Keratinocyte (primary cell): ENCODE measurements at regions not wholly inside any gene's neighbourhood (a gene's known extent, or its start where the extent isn't known, plus 50 kb on each side); places are given as distances from the start of the nearest gene placed in this dataset.

Experiments
- DNase-seq: peaks from one replicate; pipeline ENCODE4 v3.0.0-alpha.2; 2011; ENCODE audit warnings: low read depth, missing footprints, low spot score
- FAIRE-seq: peaks from 2 replicates; lab custom pipeline; 2011; peaks lifted over from hg19 to GRCh38; lab: Jason Lieb, UNC
- H2AFZ ChIP-seq: 2 replicates; pipeline ENCODE4 v1.6.0; 2012; ENCODE audit warnings: low read length, control low read depth, inconsistent platforms; ENCODE audit not compliant: control insufficient read depth
- H3K27ac ChIP-seq: 2 replicates; pipeline ENCODE4 v1.5.1; 2011; ENCODE audit warnings: low read length; ENCODE audit not compliant: control insufficient read depth, insufficient read depth
- H3K27me3 ChIP-seq: 3 replicates; pipeline ENCODE4 v1.6.0; 2011; ENCODE audit warnings: low read length; ENCODE audit not compliant: control insufficient read depth, insufficient read depth; ENCODE audit errors: extremely low read depth
- H3K36me3 ChIP-seq, 2 experiments: 2 replicates in 1 of 2; 3 replicates in 1 of 2; pipeline ENCODE4 v1.5.1; 2011; ENCODE audit warnings: low read length in 2 of 2, mild to moderate bottlenecking in 1 of 2; ENCODE audit not compliant: control insufficient read depth in 2 of 2, insufficient read depth in 2 of 2; ENCODE audit errors: extremely low read depth in 1 of 2
- H3K4me1 ChIP-seq: 3 replicates; pipeline ENCODE4 v1.5.1; 2011; ENCODE audit warnings: low read length; ENCODE audit not compliant: control insufficient read depth, insufficient read depth; ENCODE audit errors: extremely low read depth
- H3K4me2 ChIP-seq: 3 replicates; pipeline ENCODE4 v1.6.0; 2011; ENCODE audit warnings: low read depth, low read length; ENCODE audit not compliant: control insufficient read depth, insufficient read depth; ENCODE audit errors: extremely low read depth
- H3K4me3 ChIP-seq, 3 experiments: fragments of 200-600 bp in 1 of 3; sonication (generic) in 1 of 3; 2 replicates in 2 of 3; 3 replicates in 1 of 3; pipeline ENCODE4 v1.5.1; 2011 to 2016; ENCODE audit warnings: low read length in 3 of 3, mild to moderate bottlenecking in 3 of 3, control low read depth in 2 of 3, inconsistent platforms in 1 of 3, low read depth in 1 of 3, mixed read lengths in 1 of 3, mixed run types in 1 of 3, moderate library complexity in 1 of 3; ENCODE audit not compliant: control insufficient read depth in 2 of 3, insufficient read depth in 2 of 3; ENCODE audit errors: extremely low read depth in 1 of 3
- H3K79me2 ChIP-seq: 2 replicates; pipeline ENCODE4 v1.6.0; 2012; ENCODE audit warnings: low read length; ENCODE audit not compliant: control insufficient read depth, insufficient read depth
- H3K9ac ChIP-seq: 3 replicates; pipeline ENCODE4 v1.6.0; 2011; ENCODE audit warnings: low read length; ENCODE audit not compliant: control insufficient read depth, insufficient read depth; ENCODE audit errors: extremely low read depth
- H3K9me1 ChIP-seq: 3 replicates; pipeline ENCODE4 v1.6.0; 2011; ENCODE audit warnings: low read length; ENCODE audit not compliant: control insufficient read depth, insufficient read depth; ENCODE audit errors: extremely low read depth
- H3K9me3 ChIP-seq: 2 replicates; pipeline ENCODE4 v1.5.1; 2012; ENCODE audit warnings: low read depth, low read length; ENCODE audit not compliant: control insufficient read depth
- H4K20me1 ChIP-seq: 3 replicates; pipeline ENCODE4 v1.6.0; 2011; ENCODE audit warnings: low read length; ENCODE audit not compliant: control insufficient read depth, insufficient read depth; ENCODE audit errors: extremely low read depth
- CTCF ChIP-seq, 3 experiments: IDR thresholded peaks in 1 of 3; conservative IDR thresholded peaks in 1 of 3; optimal IDR thresholded peaks in 1 of 3; 2 replicates in 2 of 3; 3 replicates in 1 of 3; pipeline versions ENCODE3 to v1.5.1; 2011; ENCODE audit warnings: low read length in 3 of 3, mild to moderate bottlenecking in 3 of 3, moderate library complexity in 2 of 3, control low read depth in 1 of 3, inconsistent platforms in 1 of 3; ENCODE audit not compliant: insufficient read depth in 2 of 3; ENCODE audit errors: extremely low read depth in 1 of 3
- EZH2 ChIP-seq: IDR thresholded peaks from one replicate; pipeline ENCODE4 v1.6.1; 2012; ENCODE audit warnings: inconsistent platforms, mild to moderate bottlenecking, low read length, moderate library complexity
- dilution Hi-C: fragments of 300-500 bp; cut with MboI; formaldehyde crosslinking; loops from one replicate; pipeline ENCODE4 v1.7.0; 2020; ENCODE audit warnings: low sequenced_read_pairs; ENCODE audit not compliant: extremely low pct_ligation_motif_present

- H3K27ac ChIP-seq = no peak overlapping the region
- H3K9ac ChIP-seq = no peak overlapping the region
- FAIRE-seq = no peak
- no peaks in the 10 kb centered on the region for H3K79me2 ChIP-seq
- DNase-seq = no peak
- no peak overlapping the region for H3K4me3 ChIP-seq
- H3K4me2 ChIP-seq = no peak overlapping the region
- no peaks in the 10 kb centered on the region for H3K36me3 ChIP-seq
- dilution Hi-C loops = no loop called here
- TF ChIP-seq EZH2 = no peak
- TF ChIP-seq CTCF (optimal IDR thresholded peaks at IDR 0.05 in 1 of 3, IDR thresholded peaks at IDR 0.05 in 1 of 3, conservative IDR thresholded peaks at IDR 0.05 in 1 of 3; ENCODE audit: extremely low read depth in 1 of 3, insufficient read depth in 2 of 3, low read length in 3 of 3) = no peak
- H3K9me1 ChIP-seq = no peaks in the 10 kb centered on the region
- no peaks in the 10 kb centered on the region for H3K9me3 ChIP-seq
- no peaks in the 10 kb centered on the region for H3K27me3 ChIP-seq
- H2AFZ ChIP-seq = no peak overlapping the region
- H3K4me1 ChIP-seq = no peaks in the 10 kb centered on the region
- no peaks in the 10 kb centered on the region for H4K20me1 ChIP-seq
These were observed 124.4 kb upstream of the KLHL29 start for GRCh38 chr2:23260621-23261020.

- no peak overlapping the region for H3K4me3 ChIP-seq
- dilution Hi-C loops = no loop called here
- peaks cover under 1% of the 10 kb centered on the region for H3K4me1 ChIP-seq
- DNase-seq (no peak), FAIRE-seq (no peak)
- H3K27me3 ChIP-seq = no peaks in the 10 kb centered on the region
- no peak overlapping the region for H2AFZ ChIP-seq
- H4K20me1 ChIP-seq = no peaks in the 10 kb centered on the region
- H3K79me2 ChIP-seq = no peaks in the 10 kb centered on the region
- TF ChIP-seq EZH2 = no peak
- TF ChIP-seq CTCF (optimal IDR thresholded peaks at IDR 0.05 in 1 of 3, IDR thresholded peaks at IDR 0.05 in 1 of 3, conservative IDR thresholded peaks at IDR 0.05 in 1 of 3; ENCODE audit: extremely low read depth in 1 of 3, insufficient read depth in 2 of 3, low read length in 3 of 3) = no peak
- no peaks in the 10 kb centered on the region for H3K36me3 ChIP-seq
- H3K4me2 ChIP-seq = no peak overlapping the region
- no peaks in the 10 kb centered on the region for H3K9me3 ChIP-seq
- H3K27ac ChIP-seq = no peak overlapping the region
- no peaks in the 10 kb centered on the region for H3K9me1 ChIP-seq
- no peak overlapping the region for H3K9ac ChIP-seq
These were observed 116.3 kb upstream of the KLHL29 start for GRCh38 chr2:23268467-23269263.
